Hepatocyte (in vitro differentiated cells): ENCODE measurements at regions not wholly inside any gene's neighbourhood (a gene's known extent, or its start where the extent isn't known, plus 50 kb on each side); places are given as distances from the start of the nearest gene placed in this dataset.

ENCODE experiments used
- EZH2 ChIP-seq: fragments of 200-600 bp; sonication (generic); IDR thresholded peaks from 2 replicates; pipeline ENCODE4 v1.6.1; 2016; ENCODE audit warnings: antibody characterized with exemption, mild to moderate bottlenecking, borderline replicate concordance
- TF ChIP-seq, protein P1 (sequence below): fragments of 200-600 bp; sonication (generic); IDR thresholded peaks from 2 replicates; pipeline ENCODE4 v1.5.1; 2016; ENCODE audit warnings: antibody characterized with exemption, mild to moderate bottlenecking; ENCODE audit not compliant: poor library complexity

DNA sequence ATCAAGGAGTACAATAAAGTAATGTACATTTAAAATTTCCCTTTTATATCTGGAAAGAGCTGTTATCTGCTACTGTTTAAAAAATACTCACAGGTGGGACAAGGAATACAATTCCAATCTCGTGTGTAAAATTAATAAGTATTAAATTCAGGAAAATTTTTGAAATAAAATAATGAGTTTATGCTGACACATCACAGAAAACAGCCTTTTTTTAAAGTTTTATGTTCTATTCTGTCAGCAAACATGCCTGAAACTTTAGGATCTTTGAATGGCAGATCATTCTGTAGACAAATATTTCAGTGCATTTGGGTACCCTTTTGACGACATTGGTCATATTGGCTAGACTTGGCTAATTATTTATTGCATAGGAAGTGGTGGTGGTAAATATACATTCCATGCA is 254.4 kb upstream of the ETAA1 start:
- TF ChIP-seq EZH2 = no peak
- TF ChIP-seq, protein P1, sequence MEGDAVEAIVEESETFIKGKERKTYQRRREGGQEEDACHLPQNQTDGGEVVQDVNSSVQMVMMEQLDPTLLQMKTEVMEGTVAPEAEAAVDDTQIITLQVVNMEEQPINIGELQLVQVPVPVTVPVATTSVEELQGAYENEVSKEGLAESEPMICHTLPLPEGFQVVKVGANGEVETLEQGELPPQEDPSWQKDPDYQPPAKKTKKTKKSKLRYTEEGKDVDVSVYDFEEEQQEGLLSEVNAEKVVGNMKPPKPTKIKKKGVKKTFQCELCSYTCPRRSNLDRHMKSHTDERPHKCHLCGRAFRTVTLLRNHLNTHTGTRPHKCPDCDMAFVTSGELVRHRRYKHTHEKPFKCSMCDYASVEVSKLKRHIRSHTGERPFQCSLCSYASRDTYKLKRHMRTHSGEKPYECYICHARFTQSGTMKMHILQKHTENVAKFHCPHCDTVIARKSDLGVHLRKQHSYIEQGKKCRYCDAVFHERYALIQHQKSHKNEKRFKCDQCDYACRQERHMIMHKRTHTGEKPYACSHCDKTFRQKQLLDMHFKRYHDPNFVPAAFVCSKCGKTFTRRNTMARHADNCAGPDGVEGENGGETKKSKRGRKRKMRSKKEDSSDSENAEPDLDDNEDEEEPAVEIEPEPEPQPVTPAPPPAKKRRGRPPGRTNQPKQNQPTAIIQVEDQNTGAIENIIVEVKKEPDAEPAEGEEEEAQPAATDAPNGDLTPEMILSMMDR = no peak
